ENCODE measurements at regions not wholly inside any gene's neighbourhood (a gene's known extent, or its start where the extent isn't known, plus 50 kb on each side); places are given as distances from the start of the nearest gene placed in this dataset.

- no peak for FAIRE-seq
- no peaks in the 10 kb centered on the region for H3K27me3 ChIP-seq (ENCODE audit: control insufficient read depth, insufficient read depth, low read length)
- no peaks in the 10 kb centered on the region for H3K36me3 ChIP-seq (ENCODE audit: control insufficient read depth, insufficient read depth, low read length)
These were observed 302.4 kb upstream of the PDZRN3 start for GRCh38 chr3:73927203-73927570.

GRCh38 chr3:73926360-73927202 lies 301.8 kb upstream of the PDZRN3 start:
- DNase-seq (ENCODE audit: low read depth) (no peak), FAIRE-seq (no peak)
- no peak for TF ChIP-seq CTCF (IDR thresholded peaks at IDR 0.05; ENCODE audit: insufficient read depth, low read length, severe bottlenecking)
- Histone ChIP-seq H3K27me3 (ENCODE audit: control insufficient read depth, insufficient read depth, low read length) (no peaks in the 10 kb centered on the region), H3K4me3 (ENCODE audit: low read depth, low read length) (no peak overlapping the region), H3K36me3 (ENCODE audit: control insufficient read depth, insufficient read depth, low read length) (no peaks in the 10 kb centered on the region)

More at GRCh38 chr3:73927203-73927570, 302.4 kb upstream of the PDZRN3 start:
- DNase-seq (ENCODE audit: low read depth): no peak
- H3K4me3 ChIP-seq (ENCODE audit: low read depth, low read length): no peak overlapping the region
- TF ChIP-seq CTCF (IDR thresholded peaks at IDR 0.05; ENCODE audit: insufficient read depth, low read length, severe bottlenecking): no peak

- Histone ChIP-seq H3K27me3 (ENCODE audit: control insufficient read depth, insufficient read depth, low read length) (no peaks in the 10 kb centered on the region), H3K4me3 (ENCODE audit: low read depth, low read length) (no peak overlapping the region), H3K36me3 (ENCODE audit: control insufficient read depth, insufficient read depth, low read length) (no peaks in the 10 kb centered on the region)
- no peak for FAIRE-seq
- TF ChIP-seq CTCF (IDR thresholded peaks at IDR 0.05; ENCODE audit: insufficient read depth, low read length, severe bottlenecking): no peak
- no peak for DNase-seq (ENCODE audit: low read depth)
These were observed 300.3 kb upstream of the PDZRN3 start for GRCh38 chr3:73925011-73925410.

GRCh38 chr3:73924048-73924447 lies 299.3 kb upstream of the PDZRN3 start:
- no peak for TF ChIP-seq CTCF (IDR thresholded peaks at IDR 0.05; ENCODE audit: insufficient read depth, low read length, severe bottlenecking)
- no peaks in the 10 kb centered on the region for H3K27me3 ChIP-seq (ENCODE audit: control insufficient read depth, insufficient read depth, low read length)
- FAIRE-seq: no peak

GRCh38 chr3:73917643-73918042 lies 292.9 kb upstream of the PDZRN3 start:
- Histone ChIP-seq H3K36me3 (ENCODE audit: control insufficient read depth, insufficient read depth, low read length) (no peaks in the 10 kb centered on the region), H3K27me3 (ENCODE audit: control insufficient read depth, insufficient read depth, low read length) (no peaks in the 10 kb centered on the region), H3K4me3 (ENCODE audit: low read depth, low read length) (no peak overlapping the region)
- no peak for TF ChIP-seq CTCF (IDR thresholded peaks at IDR 0.05; ENCODE audit: insufficient read depth, low read length, severe bottlenecking)
- DNase-seq (ENCODE audit: low read depth) (no peak), FAIRE-seq (no peak)

More at GRCh38 chr3:73924048-73924447, 299.3 kb upstream of the PDZRN3 start:
- DNase-seq (ENCODE audit: low read depth): no peak
- Histone ChIP-seq H3K4me3 (ENCODE audit: low read depth, low read length) (no peak overlapping the region), H3K36me3 (ENCODE audit: control insufficient read depth, insufficient read depth, low read length) (no peaks in the 10 kb centered on the region)

GRCh38 chr3:73915886-73916285 lies 291.1 kb upstream of the PDZRN3 start:
- no peak overlapping the region for H3K4me3 ChIP-seq (ENCODE audit: low read depth, low read length)
- no peak for TF ChIP-seq CTCF (IDR thresholded peaks at IDR 0.05; ENCODE audit: insufficient read depth, low read length, severe bottlenecking)
- no peaks in the 10 kb centered on the region for H3K36me3 ChIP-seq (ENCODE audit: control insufficient read depth, insufficient read depth, low read length)
- H3K27me3 ChIP-seq (ENCODE audit: control insufficient read depth, insufficient read depth, low read length): no peaks in the 10 kb centered on the region
- no peak for DNase-seq (ENCODE audit: low read depth)
- FAIRE-seq: no peak
